Osteoblast (primary cell): ENCODE measurements at regions not wholly inside any gene's neighbourhood (a gene's known extent, or its start where the extent isn't known, plus 50 kb on each side); places are given as distances from the start of the nearest gene placed in this dataset.

Experiments used
- DNase-seq: peaks from one replicate; pipeline ENCODE4 v3.0.0; 2011; ENCODE audit warnings: low spot score, mixed read lengths; ENCODE audit not compliant: insufficient read length; ENCODE audit errors: missing footprints
- H2AFZ ChIP-seq: 2 replicates; pipeline ENCODE4 v1.6.0; 2011; ENCODE audit warnings: mild to moderate bottlenecking, low read length
- H3K27ac ChIP-seq: 2 replicates; pipeline ENCODE4 v1.5.1; 2011; ENCODE audit warnings: mild to moderate bottlenecking, low read depth, low read length, moderate library complexity
- H3K27me3 ChIP-seq: 2 replicates; pipeline ENCODE4 v1.6.0; 2012; ENCODE audit warnings: mild to moderate bottlenecking, control low read depth, inconsistent platforms, low read length, moderate library complexity; ENCODE audit not compliant: insufficient read depth
- H3K36me3 ChIP-seq: 2 replicates; pipeline ENCODE4 v1.5.1; 2011; ENCODE audit warnings: mild to moderate bottlenecking, low read length, control low read depth, moderate library complexity; ENCODE audit not compliant: insufficient read depth
- H3K4me1 ChIP-seq: 2 replicates; pipeline ENCODE4 v1.5.1; 2011; ENCODE audit warnings: mild to moderate bottlenecking, low read length, control low read depth, moderate library complexity; ENCODE audit not compliant: insufficient read depth
- H3K4me2 ChIP-seq: 2 replicates; pipeline ENCODE4 v1.6.0; 2011; ENCODE audit warnings: mild to moderate bottlenecking, low read length; ENCODE audit not compliant: insufficient read depth
- H3K4me3 ChIP-seq: fragments of 200-600 bp; sonication (generic); 3 replicates; pipeline ENCODE4 v1.5.1; 2012; ENCODE audit warnings: mild to moderate bottlenecking, low read length, inconsistent platforms; ENCODE audit not compliant: insufficient read depth
- H3K79me2 ChIP-seq: 2 replicates; pipeline ENCODE4 v1.6.0; 2012; ENCODE audit warnings: mild to moderate bottlenecking, low read length, control low read depth, inconsistent platforms; ENCODE audit not compliant: insufficient read depth
- H3K9me3 ChIP-seq: 2 replicates; pipeline ENCODE4 v1.5.1; 2011; ENCODE audit warnings: low read depth, low read length, control low read depth
- H4K20me1 ChIP-seq: 2 replicates; pipeline ENCODE4 v1.6.0; 2012; ENCODE audit warnings: mild to moderate bottlenecking, low read length, control low read depth; ENCODE audit not compliant: insufficient read depth
- CTCF ChIP-seq: IDR thresholded peaks from 2 replicates; pipeline ENCODE4 v1.5.1; 2011; ENCODE audit warnings: mild to moderate bottlenecking, low read depth, low read length, moderate library complexity; ENCODE audit errors: extremely low read depth

DNA sequence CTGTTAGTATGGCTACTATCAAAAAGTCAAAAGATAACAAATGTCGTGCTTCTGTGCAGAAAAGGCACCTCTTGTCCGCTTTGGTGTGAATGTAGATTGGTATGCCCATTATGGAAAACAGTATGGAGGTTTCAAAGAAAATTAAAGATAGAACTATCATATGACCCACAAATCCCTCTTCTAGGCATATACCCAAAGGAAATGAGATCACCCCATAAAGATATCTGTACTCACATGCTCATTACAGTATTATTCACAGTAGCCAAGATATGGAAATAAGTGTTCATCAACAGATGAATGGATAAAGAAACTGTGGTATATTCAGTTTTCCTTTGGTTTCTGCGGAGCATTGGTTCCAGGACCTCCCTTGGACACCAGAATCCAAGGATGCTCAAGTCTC lies 180.5 kb upstream of the PPP1R3A start:
- H4K20me1 ChIP-seq, result no peaks in the 10 kb centered on the region
- no peaks in the 10 kb centered on the region for H3K36me3 ChIP-seq
- H3K4me3 ChIP-seq, result no peak overlapping the region
- TF ChIP-seq CTCF, result no peak
- H3K27ac ChIP-seq, result no peak overlapping the region
- H2AFZ ChIP-seq, result no peak overlapping the region
- no peaks in the 10 kb centered on the region for H3K27me3 ChIP-seq
- H3K4me2 ChIP-seq, result no peak overlapping the region
- H3K9me3 ChIP-seq, result no peaks in the 10 kb centered on the region
- DNase-seq, result no peak
- no peaks in the 10 kb centered on the region for H3K4me1 ChIP-seq
- H3K79me2 ChIP-seq, result no peaks in the 10 kb centered on the region

- Histone ChIP-seq H3K4me3 (no peak overlapping the region), H4K20me1 (no peaks in the 10 kb centered on the region), H3K9me3 (no peaks in the 10 kb centered on the region), H3K27ac (no peak overlapping the region), H2AFZ (no peak overlapping the region), H3K36me3 (no peaks in the 10 kb centered on the region), H3K4me2 (no peak overlapping the region), H3K79me2 (no peaks in the 10 kb centered on the region), H3K4me1 (no peaks in the 10 kb centered on the region), H3K27me3 (peaks cover 2% of the 10 kb centered on the region)
- no peak for TF ChIP-seq CTCF
- no peak for DNase-seq
Observed at GRCh38 chr7:114095885-114096284, 177.1 kb upstream of the PPP1R3A start.

- peaks cover 56% of the 10 kb centered on the region for H3K27me3 ChIP-seq
- no peak overlapping the region for H3K4me2 ChIP-seq
- no peaks in the 10 kb centered on the region for H3K79me2 ChIP-seq
- no peak overlapping the region for H2AFZ ChIP-seq
- TF ChIP-seq CTCF, result no peak
- DNase-seq, result no peak
- H3K4me1 ChIP-seq, result peaks cover 15% of the 10 kb centered on the region
- H4K20me1 ChIP-seq, result no peaks in the 10 kb centered on the region
- H3K36me3 ChIP-seq, result no peaks in the 10 kb centered on the region
- H3K9me3 ChIP-seq, result no peaks in the 10 kb centered on the region
- no peak overlapping the region for H3K4me3 ChIP-seq
- H3K27ac ChIP-seq, result no peak overlapping the region
Observed at GRCh38 chr7:114088470-114088940, 169.7 kb upstream of the PPP1R3A start.

DNA sequence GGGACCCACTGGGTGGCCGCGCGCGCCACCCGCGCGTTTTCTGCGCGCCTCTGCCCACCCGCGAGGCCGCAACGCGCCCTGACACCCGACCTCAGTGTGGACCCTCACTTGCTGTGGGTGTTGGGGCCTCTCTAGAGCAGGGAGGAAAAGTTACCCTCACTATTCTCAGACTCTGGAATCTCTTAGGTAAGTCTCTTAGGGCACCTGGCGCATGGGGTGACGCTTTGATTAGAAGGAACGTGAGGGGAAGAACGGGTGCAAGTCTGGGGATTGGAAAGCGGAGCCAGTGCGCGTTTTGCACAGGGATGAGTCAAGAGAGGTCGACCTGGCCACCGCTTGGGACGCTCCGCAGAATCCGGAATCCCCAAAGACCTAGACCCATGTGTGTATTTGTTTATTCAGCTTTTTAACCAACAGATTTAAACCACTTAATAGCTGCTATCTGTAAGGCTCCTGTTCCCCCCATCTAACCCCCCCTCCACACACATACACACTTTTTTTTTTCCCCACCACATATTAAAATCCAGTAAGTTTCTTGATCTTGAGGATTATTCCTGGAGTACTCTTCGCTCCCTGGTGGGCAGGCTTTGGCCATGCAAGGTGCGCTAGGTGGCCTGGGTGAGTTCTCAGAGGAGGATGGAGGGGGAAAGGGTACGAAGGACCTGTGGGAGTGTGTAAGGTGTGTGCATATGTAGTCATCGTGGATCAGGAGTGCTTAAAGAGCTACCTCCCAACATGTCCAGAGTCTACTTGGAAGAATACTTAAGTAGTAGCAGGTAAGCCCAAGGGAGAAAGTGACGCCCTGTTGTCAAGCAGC lies 169.1 kb upstream of the PPP1R3A start:
- H3K27ac ChIP-seq, result no peak overlapping the region
- no peak overlapping the region for H3K4me3 ChIP-seq
- no peaks in the 10 kb centered on the region for H3K9me3 ChIP-seq
- TF ChIP-seq CTCF, result no peak
- H4K20me1 ChIP-seq, result no peaks in the 10 kb centered on the region
- H3K4me2 ChIP-seq, result no peak overlapping the region
- peaks cover 60% of the 10 kb centered on the region for H3K27me3 ChIP-seq
- DNase-seq, result peak; percentile 86
- no peaks in the 10 kb centered on the region for H3K36me3 ChIP-seq
- no peaks in the 10 kb centered on the region for H3K79me2 ChIP-seq
- H3K4me1 ChIP-seq, result peaks cover 15% of the 10 kb centered on the region
- H2AFZ ChIP-seq, result no peak overlapping the region
